NCI-H345 treated with DMSO at 0.1 percent for 48 hours (cell line): ENCODE measurements at regions not wholly inside any gene's neighbourhood (a gene's known extent, or its start where the extent isn't known, plus 50 kb on each side); places are given as distances from the start of the nearest gene placed in this dataset.
A peak's percentile ranks its signal among the peaks of the same experiment; 100 is the strongest.

Source experiments
- DNase-seq: peaks from one replicate; lab custom pipeline; 2025; ENCODE audit not compliant: unreplicated experiment; lab: John Stamatoyannopoulos, UW

GRCh38 chr11:25943777-25944661 is 387.9 kb upstream of the ANO3 start:
- no peak for DNase-seq

GRCh38 chr11:25949918-25950317 is 382.0 kb upstream of the ANO3 start:
- no peak for DNase-seq

GRCh38 chr11:25953006-25953405 is 378.9 kb upstream of the ANO3 start:
- no peak for DNase-seq

- DNase-seq: no peak
Measured at GRCh38 chr11:25958045-25958444, 373.9 kb upstream of the ANO3 start.

GRCh38 chr11:25961539-25961938 is 370.4 kb upstream of the ANO3 start:
- DNase-seq: no peak

- DNase-seq: no peak
Measured at GRCh38 chr11:25970726-25971508, 361.0 kb upstream of the ANO3 start.

GRCh38 chr11:25980091-25980490 is 351.8 kb upstream of the ANO3 start:
- no peak for DNase-seq

- peak; percentile 57 for DNase-seq
Measured at GRCh38 chr11:25981998-25982397, 349.9 kb upstream of the ANO3 start.

GRCh38 chr11:25983280-25983679 is 348.6 kb upstream of the ANO3 start:
- DNase-seq: no peak

- DNase-seq: no peak
Measured at GRCh38 chr11:25988178-25988577, 343.8 kb upstream of the ANO3 start.

- no peak for DNase-seq
Measured at GRCh38 chr11:25990406-25990805, 341.5 kb upstream of the ANO3 start.

GRCh38 chr11:25991476-25991875 is 340.5 kb upstream of the ANO3 start:
- no peak for DNase-seq

- DNase-seq: no peak
Measured at GRCh38 chr11:25992294-25992693, 339.6 kb upstream of the ANO3 start.

GRCh38 chr11:25993016-25993415 is 338.9 kb upstream of the ANO3 start:
- DNase-seq: no peak

GRCh38 chr11:26011474-26011873 is 320.5 kb upstream of the ANO3 start:
- DNase-seq: no peak

GRCh38 chr11:26014456-26015115 is 317.3 kb upstream of the ANO3 start:
- no peak for DNase-seq

GRCh38 chr11:26017322-26017860 is 314.5 kb upstream of the ANO3 start:
- no peak for DNase-seq

- DNase-seq: no peak
Measured at GRCh38 chr11:26017903-26018302, 314.0 kb upstream of the ANO3 start.

GRCh38 chr11:26018336-26018735 is 313.6 kb upstream of the ANO3 start:
- DNase-seq: no peak

- no peak for DNase-seq
Measured at GRCh38 chr11:26019386-26019785, 312.5 kb upstream of the ANO3 start.

- no peak for DNase-seq
Measured at GRCh38 chr11:26021017-26021416, 310.9 kb upstream of the ANO3 start.
